ENCODE measurements at regions not wholly inside any gene's neighbourhood (a gene's known extent, or its start where the extent isn't known, plus 50 kb on each side); places are given as distances from the start of the nearest gene placed in this dataset.

- TF ChIP-seq RAD21 (IDR thresholded peaks at IDR 0.05), result no peak
- no peak for TF ChIP-seq ZBTB33 (IDR thresholded peaks at IDR 0.05)
- TF ChIP-seq, protein P1, sequence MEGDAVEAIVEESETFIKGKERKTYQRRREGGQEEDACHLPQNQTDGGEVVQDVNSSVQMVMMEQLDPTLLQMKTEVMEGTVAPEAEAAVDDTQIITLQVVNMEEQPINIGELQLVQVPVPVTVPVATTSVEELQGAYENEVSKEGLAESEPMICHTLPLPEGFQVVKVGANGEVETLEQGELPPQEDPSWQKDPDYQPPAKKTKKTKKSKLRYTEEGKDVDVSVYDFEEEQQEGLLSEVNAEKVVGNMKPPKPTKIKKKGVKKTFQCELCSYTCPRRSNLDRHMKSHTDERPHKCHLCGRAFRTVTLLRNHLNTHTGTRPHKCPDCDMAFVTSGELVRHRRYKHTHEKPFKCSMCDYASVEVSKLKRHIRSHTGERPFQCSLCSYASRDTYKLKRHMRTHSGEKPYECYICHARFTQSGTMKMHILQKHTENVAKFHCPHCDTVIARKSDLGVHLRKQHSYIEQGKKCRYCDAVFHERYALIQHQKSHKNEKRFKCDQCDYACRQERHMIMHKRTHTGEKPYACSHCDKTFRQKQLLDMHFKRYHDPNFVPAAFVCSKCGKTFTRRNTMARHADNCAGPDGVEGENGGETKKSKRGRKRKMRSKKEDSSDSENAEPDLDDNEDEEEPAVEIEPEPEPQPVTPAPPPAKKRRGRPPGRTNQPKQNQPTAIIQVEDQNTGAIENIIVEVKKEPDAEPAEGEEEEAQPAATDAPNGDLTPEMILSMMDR (IDR thresholded peaks at IDR 0.05; ENCODE audit: low read depth, low read length, missing input control), result no peak
- TF ChIP-seq SP1 (IDR thresholded peaks at IDR 0.05), result no peak
- TF ChIP-seq, protein P2, sequence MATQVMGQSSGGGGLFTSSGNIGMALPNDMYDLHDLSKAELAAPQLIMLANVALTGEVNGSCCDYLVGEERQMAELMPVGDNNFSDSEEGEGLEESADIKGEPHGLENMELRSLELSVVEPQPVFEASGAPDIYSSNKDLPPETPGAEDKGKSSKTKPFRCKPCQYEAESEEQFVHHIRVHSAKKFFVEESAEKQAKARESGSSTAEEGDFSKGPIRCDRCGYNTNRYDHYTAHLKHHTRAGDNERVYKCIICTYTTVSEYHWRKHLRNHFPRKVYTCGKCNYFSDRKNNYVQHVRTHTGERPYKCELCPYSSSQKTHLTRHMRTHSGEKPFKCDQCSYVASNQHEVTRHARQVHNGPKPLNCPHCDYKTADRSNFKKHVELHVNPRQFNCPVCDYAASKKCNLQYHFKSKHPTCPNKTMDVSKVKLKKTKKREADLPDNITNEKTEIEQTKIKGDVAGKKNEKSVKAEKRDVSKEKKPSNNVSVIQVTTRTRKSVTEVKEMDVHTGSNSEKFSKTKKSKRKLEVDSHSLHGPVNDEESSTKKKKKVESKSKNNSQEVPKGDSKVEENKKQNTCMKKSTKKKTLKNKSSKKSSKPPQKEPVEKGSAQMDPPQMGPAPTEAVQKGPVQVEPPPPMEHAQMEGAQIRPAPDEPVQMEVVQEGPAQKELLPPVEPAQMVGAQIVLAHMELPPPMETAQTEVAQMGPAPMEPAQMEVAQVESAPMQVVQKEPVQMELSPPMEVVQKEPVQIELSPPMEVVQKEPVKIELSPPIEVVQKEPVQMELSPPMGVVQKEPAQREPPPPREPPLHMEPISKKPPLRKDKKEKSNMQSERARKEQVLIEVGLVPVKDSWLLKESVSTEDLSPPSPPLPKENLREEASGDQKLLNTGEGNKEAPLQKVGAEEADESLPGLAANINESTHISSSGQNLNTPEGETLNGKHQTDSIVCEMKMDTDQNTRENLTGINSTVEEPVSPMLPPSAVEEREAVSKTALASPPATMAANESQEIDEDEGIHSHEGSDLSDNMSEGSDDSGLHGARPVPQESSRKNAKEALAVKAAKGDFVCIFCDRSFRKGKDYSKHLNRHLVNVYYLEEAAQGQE (IDR thresholded peaks at IDR 0.05), result no peak
- TF ChIP-seq YY1 (IDR thresholded peaks at IDR 0.05), result no peak
- no peak for TF ChIP-seq NR2F2 (IDR thresholded peaks at IDR 0.05)
- TF ChIP-seq ATF3 (IDR thresholded peaks at IDR 0.05), result no peak
- no peak for TF ChIP-seq JUND (IDR thresholded peaks at IDR 0.05)
- no peak for TF ChIP-seq HNF4A (conservative IDR thresholded peaks at IDR 0.05)
- no peak for TF ChIP-seq GABPA (IDR thresholded peaks at IDR 0.05 in 1 of 2, conservative IDR thresholded peaks at IDR 0.05 in 1 of 2)
- TF ChIP-seq TAF1 (conservative IDR thresholded peaks at IDR 0.05), result no peak
- TF ChIP-seq, protein P3, sequence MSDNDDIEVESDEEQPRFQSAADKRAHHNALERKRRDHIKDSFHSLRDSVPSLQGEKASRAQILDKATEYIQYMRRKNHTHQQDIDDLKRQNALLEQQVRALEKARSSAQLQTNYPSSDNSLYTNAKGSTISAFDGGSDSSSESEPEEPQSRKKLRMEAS (IDR thresholded peaks at IDR 0.05), result no peak
- no peak for TF ChIP-seq EGR1 (IDR thresholded peaks at IDR 0.05; ENCODE audit: low read depth in 2 of 2)
Measured at GRCh38 chr2:142320067-142320466, 189.3 kb upstream of the LRP1B start.
